ENCODE measurements at regions not wholly inside any gene's neighbourhood (a gene's known extent, or its start where the extent isn't known, plus 50 kb on each side); places are given as distances from the start of the nearest gene placed in this dataset.

GRCh38 chr22:27633296-27633871 lies 168.2 kb downstream of the MN1 start:
- DNase-seq, result no peak

DNA sequence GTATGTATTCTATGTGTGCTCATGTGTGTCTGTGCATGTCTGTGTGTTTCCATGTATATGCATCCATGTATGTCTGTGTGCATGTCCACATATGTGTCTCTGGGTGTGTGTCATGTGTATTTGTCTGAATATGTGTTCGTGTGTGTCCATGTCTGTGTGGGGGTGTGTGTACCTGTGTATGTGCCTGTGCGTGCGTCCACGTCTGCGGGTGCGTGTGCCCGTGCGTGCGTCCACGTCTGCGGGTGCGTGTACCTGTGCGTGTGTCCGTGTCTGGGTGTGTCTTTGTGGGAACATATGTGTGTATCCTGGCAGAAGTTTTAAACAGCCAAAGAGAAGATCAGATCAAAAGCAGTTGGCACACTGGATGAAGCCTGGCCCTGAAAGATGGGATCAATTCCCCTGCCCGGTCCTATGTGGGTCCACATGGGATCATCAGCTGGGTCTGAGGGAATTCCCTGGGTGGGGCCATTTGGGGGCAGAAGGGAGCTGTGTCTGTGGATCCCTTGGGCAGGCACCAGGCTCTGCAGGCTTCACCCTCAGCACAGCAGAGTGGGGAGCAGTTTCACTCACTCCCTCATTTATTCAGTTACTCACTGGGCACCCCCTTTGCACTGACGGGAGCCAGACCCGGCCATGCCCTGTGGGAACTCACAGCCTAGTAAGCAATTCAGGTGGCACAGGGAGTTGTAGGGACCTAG lies 167.4 kb downstream of the MN1 start:
- DNase-seq, result no peak

DNA sequence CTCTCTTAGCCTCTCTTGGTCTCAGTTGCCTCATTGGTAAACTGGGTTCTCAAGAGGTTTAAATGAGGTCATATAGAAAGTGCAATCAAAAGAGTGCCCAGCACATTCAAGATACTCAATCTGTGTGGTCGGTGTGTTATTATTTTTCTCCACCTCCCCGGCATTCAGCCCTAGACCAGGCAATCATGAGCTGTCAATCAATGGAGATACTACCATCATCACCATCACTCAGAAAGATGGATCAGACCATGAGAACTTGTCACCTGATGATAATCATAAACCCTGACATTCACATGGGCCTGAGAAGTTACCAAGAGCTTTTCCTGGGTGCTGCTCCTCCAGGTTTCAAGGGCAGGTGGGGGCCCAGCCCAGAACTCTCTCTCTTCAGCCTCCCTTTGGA lies 166.1 kb downstream of the MN1 start:
- DNase-seq, result no peak

DNA sequence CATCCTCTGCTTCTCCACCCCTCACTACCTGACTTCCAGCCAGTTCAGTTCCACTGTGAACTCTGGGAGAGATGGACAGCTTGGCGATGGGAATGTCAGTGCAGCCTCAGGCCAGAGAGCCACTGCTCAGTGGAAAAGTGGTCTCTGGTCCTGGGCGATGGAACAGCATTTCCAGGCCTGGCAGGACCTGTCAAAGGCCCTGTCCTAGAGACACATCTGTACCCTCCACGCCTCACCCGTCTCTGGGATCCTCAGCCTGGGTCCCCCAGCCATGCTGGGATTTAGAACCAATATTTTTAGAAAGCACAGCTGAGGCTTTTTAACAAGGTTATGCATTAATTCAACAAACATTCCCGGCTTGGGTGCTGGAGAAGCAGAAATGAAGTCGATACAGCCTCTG lies 165.7 kb downstream of the MN1 start:
- no peak for DNase-seq

GRCh38 chr22:27636716-27637508 lies 164.6 kb downstream of the MN1 start:
- no peak for DNase-seq

DNA sequence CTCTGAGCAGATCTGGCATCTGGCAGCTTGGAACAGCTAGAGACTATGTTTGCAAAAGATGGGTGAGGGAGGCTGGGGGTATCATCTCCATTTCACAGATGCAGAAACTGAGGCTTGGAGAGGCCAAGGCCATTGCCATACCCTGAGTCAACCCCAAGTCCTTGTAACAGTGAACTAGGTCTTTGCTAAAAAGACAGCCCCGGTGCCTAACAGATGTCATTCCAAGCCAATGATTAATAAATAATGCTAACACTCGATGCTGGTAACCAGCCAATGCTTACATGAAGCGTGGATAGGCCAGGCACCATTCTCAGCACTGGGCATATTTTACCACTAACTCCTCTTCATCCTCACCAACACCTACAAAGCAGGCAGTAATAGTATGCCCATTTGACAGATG lies 164.0 kb downstream of the MN1 start:
- DNase-seq, result no peak

DNA sequence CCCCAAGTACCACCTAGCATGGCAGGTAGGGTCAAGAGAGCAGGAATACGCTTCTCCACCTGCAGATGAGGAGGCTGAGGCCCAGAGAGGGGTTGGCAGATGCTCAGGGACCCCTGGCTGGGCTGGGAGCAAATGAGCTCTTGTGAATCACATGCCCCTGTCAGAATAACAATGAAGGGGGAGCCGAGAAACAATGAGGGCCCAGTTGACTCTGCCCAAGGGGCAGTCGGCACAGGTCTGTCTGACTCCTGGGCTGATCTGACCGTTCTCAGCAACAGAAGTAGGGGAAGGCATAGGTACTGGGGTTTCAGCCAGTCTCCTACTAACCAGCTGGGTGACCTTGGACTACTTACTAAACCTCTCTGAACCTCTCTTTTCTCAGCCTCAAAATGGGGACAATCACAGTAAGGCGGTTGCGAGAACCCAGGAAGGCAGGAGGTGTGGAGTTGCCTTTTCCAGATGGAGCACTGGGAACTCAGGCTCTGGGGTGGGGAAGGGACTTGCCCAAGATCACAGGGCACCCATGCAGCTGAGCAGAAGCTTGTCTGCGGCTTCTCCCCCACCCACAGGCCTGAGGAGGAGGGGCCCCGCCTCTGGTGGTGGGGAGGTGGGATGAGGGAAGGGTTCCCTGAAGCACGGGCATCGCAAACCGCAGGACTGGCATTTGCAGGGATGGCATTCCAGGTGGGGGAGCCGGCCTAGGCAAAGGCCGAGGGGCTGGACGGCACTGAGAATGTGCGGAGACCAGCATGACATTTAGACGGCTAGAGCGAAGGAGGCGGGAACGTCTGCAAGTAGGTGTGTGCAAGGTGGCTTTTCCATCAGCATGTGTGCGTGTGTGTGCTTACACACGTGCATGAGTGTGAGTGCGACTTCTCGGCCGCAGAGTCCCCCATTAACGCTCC lies 163.0 kb downstream of the MN1 start:
- DNase-seq, result no peak

DNA sequence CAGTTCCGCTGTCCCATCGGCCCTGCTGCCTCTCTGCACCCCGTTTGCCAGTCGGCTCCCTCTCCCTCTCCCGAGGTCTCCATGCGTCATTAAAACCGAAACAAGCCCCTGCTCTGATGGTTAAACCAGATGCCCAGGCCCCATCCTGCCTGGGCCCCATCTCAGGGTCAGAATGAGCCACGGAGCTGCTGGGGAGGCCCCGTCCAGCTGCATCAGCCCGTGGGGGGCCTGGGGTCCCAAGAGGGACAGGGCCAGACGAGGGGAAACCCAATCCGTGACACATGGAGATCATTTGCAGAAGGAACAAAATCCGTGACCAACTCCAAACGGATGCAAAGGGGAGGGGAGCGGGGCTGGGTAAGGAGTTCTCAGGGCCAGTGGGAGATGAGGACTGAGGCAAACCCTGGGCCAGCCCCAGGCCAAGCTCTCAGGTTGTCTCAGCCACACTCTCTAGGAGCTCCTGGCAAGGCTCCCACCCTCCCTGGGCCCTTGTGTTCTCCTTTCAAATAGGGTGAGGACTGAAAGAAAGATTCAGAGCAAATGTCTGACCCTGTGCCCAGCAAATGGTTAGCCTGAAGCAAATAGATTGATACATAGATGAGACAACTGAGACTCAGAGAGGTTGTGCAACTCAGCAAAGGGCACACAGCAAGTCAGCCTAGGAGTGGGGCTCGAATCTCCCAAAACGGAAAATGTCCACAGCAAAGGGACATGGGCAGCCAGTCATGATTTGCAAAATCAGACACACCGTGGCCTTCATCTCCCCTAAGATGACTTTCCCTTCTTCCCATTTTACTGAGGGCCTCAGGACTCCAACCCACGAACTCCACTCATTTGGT lies 162.1 kb downstream of the MN1 start:
- no peak for DNase-seq

DNA sequence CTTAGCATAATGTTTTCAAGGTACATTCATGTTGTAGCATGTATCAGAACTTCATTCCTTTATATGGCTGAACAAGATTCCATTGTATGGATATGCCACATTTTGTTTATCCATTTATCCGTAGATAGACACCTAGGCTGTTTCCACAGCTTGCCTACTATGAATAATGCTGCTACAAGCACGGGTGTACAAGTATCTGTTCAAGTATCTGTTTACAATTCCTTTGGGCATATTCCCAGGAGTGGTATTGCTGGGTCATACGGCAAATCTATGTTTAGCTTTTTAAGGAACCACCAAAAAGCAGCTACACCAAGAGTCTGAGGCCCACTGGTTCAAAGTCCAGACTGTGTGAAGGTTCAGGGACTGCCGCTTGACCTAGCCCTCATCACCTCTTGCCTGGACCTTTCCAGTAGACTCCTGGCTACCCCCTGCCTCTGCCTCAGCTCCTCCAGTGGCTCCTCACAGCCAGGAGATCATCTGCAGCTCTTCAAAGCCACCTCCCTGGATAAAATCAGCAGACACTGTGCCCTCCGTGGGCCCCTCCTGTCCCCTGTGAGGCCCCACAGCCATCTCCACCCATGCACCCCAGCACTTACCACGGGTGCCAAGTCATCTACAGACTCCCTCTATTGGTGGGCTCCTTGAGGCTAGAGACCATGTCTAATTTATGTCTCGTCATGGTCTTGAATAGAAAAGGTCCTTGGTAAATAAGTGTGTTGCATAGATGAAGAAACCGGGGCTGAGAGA lies 160.3 kb downstream of the MN1 start:
- no peak for DNase-seq

DNA sequence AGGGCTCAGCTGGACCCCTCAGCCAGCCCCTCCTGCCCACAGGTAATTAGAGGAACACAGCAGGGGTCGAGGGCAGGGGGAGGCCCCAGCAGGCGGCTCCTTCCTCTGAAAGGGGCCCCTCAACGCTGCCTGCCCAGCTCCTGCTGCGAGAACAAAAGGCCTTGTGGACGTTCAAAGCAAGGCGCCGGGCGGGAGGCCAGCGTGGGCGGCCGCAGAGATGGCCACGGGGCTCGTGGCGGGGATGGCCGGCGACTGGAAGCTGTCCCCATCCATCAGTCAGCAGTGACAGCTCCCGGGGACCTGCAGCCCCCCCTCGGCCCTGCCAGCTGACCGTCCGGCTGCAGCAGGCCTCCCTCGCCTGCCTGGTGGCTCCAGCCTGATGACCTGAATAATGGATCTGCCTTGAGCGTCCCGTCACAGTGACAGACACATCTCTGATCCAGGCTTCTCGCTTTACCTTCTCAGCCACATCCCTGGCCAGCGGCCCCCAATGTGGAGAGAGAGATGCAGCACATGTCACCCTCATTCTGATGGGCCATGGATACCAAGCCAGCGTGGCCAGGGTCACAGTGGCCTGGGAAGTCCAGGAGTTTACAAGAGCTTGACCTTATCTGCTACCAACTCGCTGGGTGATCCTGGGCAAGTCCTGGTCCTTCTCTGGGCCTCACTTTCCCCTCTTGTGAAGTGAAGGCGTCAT lies 159.3 kb downstream of the MN1 start:
- no peak for DNase-seq

DNA sequence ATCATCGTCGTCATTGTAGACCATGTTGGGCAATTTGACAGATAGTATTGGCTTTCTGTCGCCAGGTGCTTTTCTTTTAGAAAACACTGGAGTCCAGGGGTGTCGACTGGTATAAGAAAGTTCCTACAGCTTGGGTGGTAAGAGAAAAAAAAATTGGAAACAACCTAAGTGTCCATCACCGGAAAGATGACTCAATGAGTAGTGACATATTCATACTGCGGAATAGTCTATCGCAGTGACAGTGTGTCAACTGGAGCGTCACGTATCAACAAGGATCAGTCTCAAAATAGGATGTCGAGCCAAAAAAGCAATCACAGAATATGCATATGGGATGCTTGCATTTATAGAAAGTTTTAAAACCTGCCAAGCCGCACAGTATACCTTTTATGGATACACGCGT lies 157.6 kb downstream of the MN1 start:
- DNase-seq, result no peak

DNA sequence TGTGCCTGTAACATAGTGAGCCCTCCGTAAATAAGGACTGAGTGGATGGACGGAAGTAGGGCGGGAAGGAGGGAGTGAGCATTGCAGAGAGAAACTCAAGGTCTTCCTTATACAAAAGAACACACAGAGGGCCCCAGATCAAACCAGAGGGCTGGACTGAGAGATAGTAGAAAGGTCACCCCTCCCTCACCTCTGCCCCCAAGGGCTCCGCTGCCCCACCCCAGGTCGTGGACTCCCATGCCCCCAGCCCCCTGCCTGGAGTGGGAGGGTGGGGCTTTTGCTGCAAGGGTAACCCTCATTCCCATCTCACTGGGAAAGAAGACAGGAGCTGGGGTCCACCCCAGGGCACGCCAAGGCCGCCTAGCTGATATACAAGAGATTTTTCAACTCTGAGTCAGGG lies 157.0 kb downstream of the MN1 start:
- no peak for DNase-seq

DNA sequence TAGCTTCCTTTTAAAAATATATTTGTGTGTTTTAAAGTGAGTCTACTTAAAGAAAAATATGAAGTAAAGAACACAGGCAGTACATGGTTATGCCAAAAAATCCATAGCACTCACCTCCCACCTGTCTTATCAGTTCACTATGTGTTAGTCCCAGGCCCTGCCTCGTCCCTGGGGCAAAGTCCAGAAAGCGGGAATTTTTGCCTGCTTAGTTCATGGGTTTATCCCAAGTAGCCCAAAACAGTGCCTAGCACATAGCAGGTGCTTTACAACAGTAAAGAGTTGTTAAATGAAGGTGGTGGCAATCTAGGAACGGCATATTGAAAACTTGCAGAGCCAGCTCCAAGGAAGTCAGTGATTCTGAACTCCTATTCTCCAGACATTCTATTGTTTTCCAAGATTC lies 154.0 kb downstream of the MN1 start:
- no peak for DNase-seq

- no peak for DNase-seq
Observed at GRCh38 chr22:27648074-27648473, 153.5 kb downstream of the MN1 start.

DNA sequence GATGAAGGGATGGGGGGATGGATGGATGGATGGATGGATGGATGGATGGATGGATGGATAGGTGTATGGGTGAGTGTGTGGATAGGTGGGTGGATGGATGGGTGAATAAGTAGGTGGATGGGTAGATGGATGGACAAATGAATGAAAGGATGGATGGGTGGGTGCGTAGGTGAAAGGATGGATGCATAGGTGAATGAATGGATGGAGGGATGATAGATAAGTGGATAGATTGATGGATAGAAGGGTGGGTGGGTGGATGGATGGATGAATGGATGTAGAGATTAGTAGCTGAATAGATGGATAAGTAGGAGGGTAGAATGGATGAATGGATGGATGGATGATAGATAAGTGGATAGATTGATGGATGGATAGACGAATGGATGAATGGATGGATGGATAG lies 152.7 kb downstream of the MN1 start:
- DNase-seq, result no peak

- no peak for DNase-seq
Observed at GRCh38 chr22:27650572-27650971, 151.0 kb downstream of the MN1 start.

DNA sequence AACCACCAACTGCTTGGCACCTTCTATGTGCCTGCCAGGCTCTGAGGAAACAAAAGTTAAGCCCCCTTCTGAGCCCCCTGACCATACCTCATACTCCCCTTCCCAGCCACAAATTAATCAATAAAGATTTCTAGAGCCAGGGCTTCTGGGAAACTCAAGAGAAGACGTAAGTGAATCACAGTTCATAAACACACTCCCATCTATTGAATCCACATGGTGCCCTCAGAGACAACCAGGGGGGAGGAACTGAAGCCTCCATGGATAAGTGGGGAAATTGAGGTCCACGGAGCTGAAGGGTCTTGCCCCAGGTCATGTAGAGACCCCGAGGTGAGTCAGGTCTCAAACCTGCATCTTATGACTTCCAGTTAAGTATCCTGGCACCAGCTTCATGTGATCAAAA lies 150.6 kb downstream of the MN1 start:
- DNase-seq, result no peak

DNA sequence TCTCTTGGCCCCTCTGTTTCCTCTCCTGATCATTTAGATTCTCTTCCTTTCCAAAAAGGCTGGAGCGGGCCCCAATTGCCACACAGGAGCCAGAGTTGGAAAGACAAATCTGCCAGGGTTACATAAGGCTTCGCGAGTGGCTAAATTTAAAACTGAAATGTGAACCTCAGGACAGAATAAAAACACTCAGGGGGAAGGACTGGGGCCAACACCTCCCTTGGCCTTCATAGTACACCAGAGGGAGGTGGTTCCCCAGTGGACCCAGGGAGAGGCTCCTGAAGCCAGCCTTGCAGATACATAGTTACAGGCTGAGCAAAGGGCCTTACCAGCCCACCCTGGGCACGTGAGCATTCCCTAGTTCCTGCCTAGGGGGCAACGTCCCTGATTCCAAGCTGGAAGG lies 150.1 kb downstream of the MN1 start:
- no peak for DNase-seq

DNA sequence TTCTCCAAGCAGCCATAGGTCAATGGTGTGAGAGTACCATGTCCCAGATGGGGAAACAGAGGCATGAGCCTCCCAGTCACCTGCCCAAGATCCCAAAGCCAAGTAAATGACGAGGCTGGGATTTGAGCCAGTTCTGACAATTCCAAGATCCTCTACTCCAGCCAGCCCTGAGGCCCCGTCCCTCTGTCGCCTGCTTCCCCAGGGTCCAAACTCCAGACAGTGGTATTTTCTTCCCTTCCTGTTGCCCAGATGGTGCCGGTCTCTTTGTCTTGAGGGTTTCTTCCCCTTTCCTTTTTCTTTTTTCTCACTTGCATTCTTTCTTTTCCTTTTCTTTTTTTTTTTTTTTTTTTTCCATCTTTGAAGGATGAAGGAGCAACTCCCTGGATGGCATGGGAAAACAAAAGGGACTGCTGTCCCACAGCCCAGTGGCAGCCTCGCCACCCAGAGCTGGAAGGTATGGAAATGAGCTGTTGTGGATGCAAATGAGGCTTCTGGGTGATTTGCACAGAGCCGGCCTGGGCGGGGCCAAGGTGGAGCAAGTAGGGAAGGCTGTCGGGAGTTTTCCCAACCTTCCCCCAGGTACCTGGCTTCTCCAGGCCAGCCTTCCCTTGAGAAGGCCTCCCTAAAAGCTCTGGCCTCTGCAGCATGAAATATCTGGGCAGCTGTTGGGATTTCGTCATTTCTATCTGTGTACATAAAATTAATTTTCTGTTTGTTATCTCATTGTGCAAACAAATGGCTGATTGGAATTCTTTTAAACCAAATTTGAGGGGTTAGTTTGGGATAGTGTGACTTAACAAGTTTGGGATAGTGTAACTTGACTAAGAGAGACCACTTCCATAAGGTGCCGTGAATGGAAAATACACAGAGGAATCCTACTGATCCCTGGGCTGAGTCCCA lies 146.8 kb downstream of the MN1 start:
- no peak for DNase-seq
